HG03108 (cell line): ENCODE measurements at regions not wholly inside any gene's neighbourhood (a gene's known extent, or its start where the extent isn't known, plus 50 kb on each side); places are given as distances from the start of the nearest gene placed in this dataset.

Experiments
- ATAC-seq: cut with Tn5 transposase; IDR thresholded peaks from one replicate; pipeline ENCODE4 v1.9.1; 2021; ENCODE audit warnings: moderate library complexity; ENCODE audit not compliant: unreplicated experiment

GRCh38 chr11:28657378-28658030 lies 549.3 kb downstream of the METTL15 start:
- no peak for ATAC-seq

- ATAC-seq: no peak
These were observed 546.0 kb downstream of the METTL15 start for GRCh38 chr11:28654191-28654590.

GRCh38 chr11:28649922-28650321 lies 541.7 kb downstream of the METTL15 start:
- no peak for ATAC-seq

- ATAC-seq: no peak
These were observed 528.4 kb downstream of the METTL15 start for GRCh38 chr11:28636566-28636965.

- ATAC-seq: no peak
These were observed 527.8 kb downstream of the METTL15 start for GRCh38 chr11:28636033-28636432.

GRCh38 chr11:28632338-28632737 lies 524.1 kb downstream of the METTL15 start:
- no peak for ATAC-seq

GRCh38 chr11:28631148-28631547 lies 523.0 kb downstream of the METTL15 start:
- ATAC-seq: no peak

- no peak for ATAC-seq
These were observed 521.0 kb downstream of the METTL15 start for GRCh38 chr11:28629235-28629634.

- ATAC-seq: no peak
These were observed 520.2 kb downstream of the METTL15 start for GRCh38 chr11:28628412-28628811.

- ATAC-seq: no peak
These were observed 519.6 kb downstream of the METTL15 start for GRCh38 chr11:28627690-28628255.

- no peak for ATAC-seq
These were observed 517.3 kb downstream of the METTL15 start for GRCh38 chr11:28625532-28625931.

- ATAC-seq: no peak
These were observed 513.6 kb downstream of the METTL15 start for GRCh38 chr11:28621753-28622152.

- no peak for ATAC-seq
These were observed 511.8 kb downstream of the METTL15 start for GRCh38 chr11:28619846-28620540.

- ATAC-seq: no peak
These were observed 510.2 kb downstream of the METTL15 start for GRCh38 chr11:28618416-28618815.

- ATAC-seq: no peak
These were observed 508.2 kb downstream of the METTL15 start for GRCh38 chr11:28616160-28616965.

GRCh38 chr11:28615542-28615941 lies 507.4 kb downstream of the METTL15 start:
- no peak for ATAC-seq

- no peak for ATAC-seq
These were observed 498.7 kb downstream of the METTL15 start for GRCh38 chr11:28606930-28607329.

- no peak for ATAC-seq
These were observed 491.5 kb downstream of the METTL15 start for GRCh38 chr11:28599656-28600055.

- ATAC-seq: no peak
These were observed 490.3 kb downstream of the METTL15 start for GRCh38 chr11:28598531-28598930.

GRCh38 chr11:28596816-28597215 lies 488.6 kb downstream of the METTL15 start:
- ATAC-seq: no peak

- ATAC-seq: no peak
These were observed 484.0 kb downstream of the METTL15 start for GRCh38 chr11:28592141-28592540.
